Bronchial epithelial cell (primary cell): ENCODE measurements at regions not wholly inside any gene's neighbourhood (a gene's known extent, or its start where the extent isn't known, plus 50 kb on each side); places are given as distances from the start of the nearest gene placed in this dataset.

Experiments
- DNase-seq: peaks from one replicate; pipeline ENCODE4 v3.0.0-alpha.2; 2010; ENCODE audit warnings: low read depth
- FAIRE-seq: peaks from 2 replicates; lab custom pipeline; 2011; peaks lifted over from hg19 to GRCh38; lab: Jason Lieb, UNC
- H3K27me3 ChIP-seq: 2 replicates; pipeline ENCODE4 v1.5.1; 2011; ENCODE audit warnings: low read length; ENCODE audit not compliant: control insufficient read depth, insufficient read depth
- H3K36me3 ChIP-seq: 2 replicates; pipeline ENCODE4 v1.5.1; 2011; ENCODE audit warnings: low read length; ENCODE audit not compliant: control insufficient read depth, insufficient read depth
- H3K4me3 ChIP-seq: 2 replicates; pipeline ENCODE4 v1.5.1; 2011; ENCODE audit warnings: mild to moderate bottlenecking, low read depth, low read length, control low read depth
- CTCF ChIP-seq: IDR thresholded peaks from 2 replicates; pipeline ENCODE4 v1.5.1; 2011; ENCODE audit warnings: mild to moderate bottlenecking, moderate library complexity, low read length, control low read depth, inconsistent platforms; ENCODE audit not compliant: insufficient read depth, severe bottlenecking

GRCh38 chr2:120436460-120436739 lies 90.5 kb downstream of the INHBB start:
- Histone ChIP-seq H3K27me3 (peaks cover 2% of the 10 kb centered on the region), H3K4me3 (no peak overlapping the region), H3K36me3 (no peaks in the 10 kb centered on the region)
- FAIRE-seq, result no peak
- DNase-seq, result no peak
- no peak for TF ChIP-seq CTCF

DNA sequence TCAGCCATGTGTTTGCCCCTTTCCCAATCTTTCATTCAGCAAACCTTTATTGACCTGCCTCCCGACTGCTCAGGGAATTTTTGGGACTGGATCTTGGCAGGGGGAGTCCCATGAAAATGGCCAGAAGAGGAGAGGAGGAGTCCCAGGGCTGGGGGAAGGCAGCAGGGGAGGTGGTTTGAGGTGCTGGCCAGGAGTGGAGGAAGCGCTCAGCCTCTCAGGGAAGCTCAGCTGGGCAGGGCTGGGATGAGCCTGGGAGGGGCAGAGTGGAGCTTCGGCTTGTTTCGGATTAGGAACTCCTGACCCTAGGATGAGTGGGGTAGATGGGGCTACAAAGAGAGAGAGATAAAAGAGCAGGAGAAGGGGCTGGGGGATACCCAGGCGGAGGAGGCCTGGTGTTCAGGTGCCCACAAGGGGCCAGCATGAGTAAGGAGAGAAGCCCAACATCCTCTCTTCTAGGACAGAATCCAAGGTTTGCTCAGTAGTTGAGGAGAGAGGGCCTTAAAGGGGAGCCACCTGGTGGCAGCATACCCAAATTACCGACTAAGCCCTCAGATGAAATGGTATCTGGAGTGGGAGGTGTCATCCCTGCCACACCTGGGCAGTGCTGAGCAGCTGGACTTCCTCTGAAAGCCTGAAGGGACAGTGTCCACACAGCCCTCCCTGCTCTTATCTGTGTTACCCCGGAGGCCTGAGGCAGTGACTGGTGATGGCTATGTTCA lies 91.1 kb downstream of the INHBB start:
- Histone ChIP-seq H3K27me3 (peaks cover 2% of the 10 kb centered on the region), H3K4me3 (no peak overlapping the region), H3K36me3 (no peaks in the 10 kb centered on the region)
- FAIRE-seq (no peak), DNase-seq (peak; percentile 31)
- peak; percentile 59 for TF ChIP-seq CTCF

DNA sequence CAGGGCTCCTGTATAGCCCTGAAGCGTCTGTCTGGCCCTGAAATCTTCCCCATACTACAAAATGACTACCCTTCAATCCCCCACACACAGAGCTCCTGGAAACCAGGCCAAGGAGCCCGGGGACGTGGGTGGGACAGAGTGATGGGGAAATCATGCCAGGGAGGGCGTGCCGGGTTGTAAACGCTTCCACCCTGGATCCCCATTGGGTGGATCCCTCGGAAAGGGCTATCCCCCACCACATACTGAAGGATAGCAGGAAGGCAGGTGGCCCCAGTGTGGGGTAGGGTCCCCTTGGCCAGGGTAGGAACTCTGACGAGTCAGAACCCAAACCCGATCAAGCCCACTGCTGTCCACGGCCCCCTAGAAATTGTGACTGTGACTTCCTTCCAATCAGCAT lies 91.7 kb downstream of the INHBB start:
- FAIRE-seq (no peak), DNase-seq (no peak)
- Histone ChIP-seq H3K27me3 (peaks cover 2% of the 10 kb centered on the region), H3K4me3 (no peak overlapping the region), H3K36me3 (no peaks in the 10 kb centered on the region)
- no peak for TF ChIP-seq CTCF

- Histone ChIP-seq H3K27me3 (peaks cover 2% of the 10 kb centered on the region), H3K4me3 (no peak overlapping the region), H3K36me3 (no peaks in the 10 kb centered on the region)
- no peak for TF ChIP-seq CTCF
- no peak for DNase-seq
- FAIRE-seq, result no peak
These were observed 92.5 kb downstream of the INHBB start for GRCh38 chr2:120438301-120439066.

DNA sequence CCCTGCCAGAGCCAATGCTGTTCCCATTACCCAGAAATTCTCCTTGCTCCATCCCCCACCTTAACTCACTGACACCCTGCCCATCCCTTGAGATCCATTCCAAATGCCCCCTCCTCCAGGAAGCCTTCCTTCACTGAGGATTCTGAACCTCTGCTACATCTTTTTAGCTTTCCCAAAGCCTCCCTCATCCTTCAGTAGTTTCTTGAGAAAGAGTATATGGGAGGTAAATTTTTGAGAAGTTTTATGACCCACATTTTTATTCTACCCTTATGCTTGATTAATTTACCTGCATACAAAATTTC lies 93.1 kb downstream of the INHBB start:
- Histone ChIP-seq H3K27me3 (peaks cover 2% of the 10 kb centered on the region), H3K4me3 (no peak overlapping the region), H3K36me3 (no peaks in the 10 kb centered on the region)
- no peak for DNase-seq
- FAIRE-seq, result no peak
- TF ChIP-seq CTCF, result no peak
